ENCODE measurements at regions not wholly inside any gene's neighbourhood (a gene's known extent, or its start where the extent isn't known, plus 50 kb on each side); places are given as distances from the start of the nearest gene placed in this dataset.

DNA sequence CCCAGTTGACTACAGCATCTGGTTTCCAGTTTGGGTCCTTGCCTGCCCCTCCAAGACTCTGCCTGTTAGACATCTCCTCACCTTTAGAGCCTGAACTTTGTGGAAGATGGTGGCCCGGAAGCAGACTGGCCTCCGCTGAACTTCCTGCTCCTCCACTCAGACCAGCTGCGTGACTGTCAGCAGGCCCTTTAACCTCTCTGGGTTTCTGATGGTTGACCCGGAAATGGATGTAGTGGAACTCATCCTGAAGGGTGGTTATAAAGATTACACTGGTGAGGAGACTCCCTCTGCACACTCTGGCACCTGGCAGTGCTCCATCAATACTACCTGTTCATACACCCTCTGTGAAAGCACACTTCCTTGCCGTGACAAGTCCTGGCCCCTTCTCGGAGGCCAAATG, 151.9 kb upstream of the TLE3 start:
- peak; percentile 31 for ATAC-seq
- intact Hi-C loops (cut with DNase I, micrococcal nuclease) = no loop called here
- no peak for DNase-seq

DNA sequence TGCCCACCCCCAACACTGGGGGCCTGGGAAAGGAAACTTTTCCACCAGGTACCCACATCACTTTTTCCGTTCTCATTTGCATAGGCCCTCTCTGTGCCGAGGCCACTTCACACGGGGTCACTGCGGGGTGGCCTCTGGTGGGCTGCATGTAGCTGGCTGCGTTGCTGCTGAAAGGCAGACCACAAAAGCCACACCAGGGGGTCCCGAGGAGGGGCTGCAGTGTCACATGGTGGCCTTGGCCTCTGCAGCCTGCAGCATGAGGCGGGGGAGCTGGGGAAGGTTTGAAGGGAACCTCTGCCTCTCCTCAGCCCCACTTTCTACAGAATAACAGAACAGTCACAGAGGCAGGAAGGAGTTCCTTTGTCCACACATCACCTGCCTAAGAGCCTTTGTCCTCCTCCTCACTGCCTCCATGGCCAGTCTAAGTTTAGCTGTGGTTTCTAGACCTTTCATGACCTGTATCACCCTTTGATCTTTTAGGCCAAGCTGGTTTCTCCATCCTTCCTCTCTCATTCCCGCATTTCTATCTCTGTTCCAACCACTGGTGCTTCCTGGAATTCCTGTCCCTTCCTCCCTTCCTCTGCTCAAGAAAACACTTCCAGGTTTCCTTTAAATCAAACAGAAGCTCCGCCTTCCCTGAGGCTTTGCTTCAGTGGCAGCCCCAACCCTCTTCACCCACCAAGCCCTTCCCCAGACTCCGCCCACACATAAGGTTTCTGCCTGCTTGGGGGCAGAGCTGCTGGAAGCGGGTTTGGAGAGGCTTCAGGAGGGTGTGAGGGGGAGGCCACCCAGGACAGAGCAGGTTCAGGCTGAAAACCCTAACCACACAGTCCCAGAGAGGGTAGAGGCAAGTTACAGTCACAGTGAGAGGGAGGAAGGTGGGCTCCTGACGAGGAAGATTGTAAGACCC, 150.7 kb upstream of the TLE3 start:
- intact Hi-C loops (cut with DNase I, micrococcal nuclease) = no loop called here
- ATAC-seq (no peak), DNase-seq (no peak)

DNA sequence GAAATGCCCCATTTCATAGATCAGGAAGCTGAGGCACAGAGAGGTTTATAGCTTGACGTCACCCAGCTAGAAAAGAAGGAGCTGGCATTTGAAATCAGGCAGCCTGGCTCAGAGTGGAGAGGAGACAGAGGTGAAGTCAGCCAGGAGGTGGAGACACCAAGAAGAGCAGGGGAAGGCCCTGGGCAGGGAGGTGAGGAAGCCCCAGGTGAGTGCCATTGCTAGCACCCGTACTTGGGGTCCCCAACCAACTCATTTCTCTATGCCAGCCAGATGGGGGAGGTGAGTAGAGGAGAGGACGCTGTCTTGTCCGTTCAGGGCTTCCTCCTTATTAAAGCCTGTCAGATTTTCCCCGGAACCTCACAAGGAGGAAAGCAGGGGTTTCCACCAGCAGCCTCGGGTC, 149.6 kb upstream of the TLE3 start:
- DNase-seq (no peak), ATAC-seq (no peak)
- intact Hi-C loops (cut with DNase I, micrococcal nuclease) = no loop called here

DNA sequence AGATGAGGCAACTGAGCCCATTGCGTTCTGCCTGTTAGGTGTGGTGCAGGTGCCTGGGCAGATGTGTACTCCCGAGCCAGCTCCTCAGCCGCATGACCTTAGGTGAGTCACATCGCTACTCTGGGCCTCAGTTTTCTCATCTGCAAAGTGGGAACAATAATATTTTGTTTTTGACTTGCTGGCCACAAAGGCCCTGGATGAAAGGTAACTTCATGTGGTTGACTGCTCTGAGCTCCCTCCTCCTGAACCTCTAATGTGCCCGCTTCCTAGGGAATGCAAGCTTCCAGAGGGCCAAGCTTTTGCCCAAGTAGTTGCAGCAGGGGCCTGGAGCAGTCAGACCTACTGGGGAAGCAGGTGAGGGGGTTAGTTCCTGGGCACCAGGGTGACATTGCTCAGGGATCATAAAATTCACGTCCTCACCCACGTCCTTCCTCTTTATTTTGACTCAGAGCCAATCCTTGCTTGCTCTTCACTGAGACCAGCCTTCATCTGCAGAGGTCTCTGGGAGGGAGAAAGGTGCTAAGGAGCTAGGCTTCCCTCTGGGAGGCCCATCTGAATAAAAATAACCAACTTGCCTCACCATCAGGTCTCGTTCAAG, 149.0 kb upstream of the TLE3 start:
- intact Hi-C loops (cut with DNase I, micrococcal nuclease) = no loop called here

DNA sequence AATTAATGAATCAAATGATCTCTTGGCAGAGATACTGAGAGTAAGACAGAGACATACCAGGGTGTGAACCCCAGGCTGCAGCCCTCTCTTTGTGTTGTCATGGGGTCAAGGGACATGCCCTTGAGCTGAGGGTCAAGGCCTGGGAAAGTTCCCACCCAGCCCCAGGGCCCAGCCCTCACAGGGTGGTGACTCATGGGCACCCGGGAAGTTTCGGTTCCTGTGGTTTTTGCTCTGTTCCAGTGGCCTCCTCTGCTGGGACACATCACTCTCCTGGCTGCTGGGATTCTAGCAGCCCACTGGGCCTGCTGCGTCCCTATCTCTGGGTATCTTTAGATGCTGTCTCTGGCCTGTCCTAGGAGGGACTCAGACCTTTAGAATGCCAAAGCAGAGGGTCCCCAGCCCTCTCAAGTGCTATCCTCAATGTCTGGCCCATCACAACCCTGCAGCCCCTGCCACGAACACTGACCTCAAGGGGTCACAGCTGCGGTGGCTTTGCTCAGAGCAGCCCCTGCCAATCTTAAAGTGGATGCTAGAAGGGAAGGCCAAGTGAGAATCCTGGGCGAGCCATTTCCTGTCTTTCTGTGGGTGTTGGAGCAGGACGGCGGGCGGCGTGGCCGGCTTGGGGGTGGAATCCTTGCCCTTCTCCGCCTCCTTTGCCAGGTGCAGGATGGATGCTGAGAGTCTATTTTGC, 148.4 kb upstream of the TLE3 start:
- DNase-seq (no peak), ATAC-seq (no peak)
- intact Hi-C loops (cut with DNase I, micrococcal nuclease) = no loop called here

More for the DNA sequence above, 149.0 kb upstream of the TLE3 start:
- no peak for ATAC-seq
- DNase-seq = no peak

DNA sequence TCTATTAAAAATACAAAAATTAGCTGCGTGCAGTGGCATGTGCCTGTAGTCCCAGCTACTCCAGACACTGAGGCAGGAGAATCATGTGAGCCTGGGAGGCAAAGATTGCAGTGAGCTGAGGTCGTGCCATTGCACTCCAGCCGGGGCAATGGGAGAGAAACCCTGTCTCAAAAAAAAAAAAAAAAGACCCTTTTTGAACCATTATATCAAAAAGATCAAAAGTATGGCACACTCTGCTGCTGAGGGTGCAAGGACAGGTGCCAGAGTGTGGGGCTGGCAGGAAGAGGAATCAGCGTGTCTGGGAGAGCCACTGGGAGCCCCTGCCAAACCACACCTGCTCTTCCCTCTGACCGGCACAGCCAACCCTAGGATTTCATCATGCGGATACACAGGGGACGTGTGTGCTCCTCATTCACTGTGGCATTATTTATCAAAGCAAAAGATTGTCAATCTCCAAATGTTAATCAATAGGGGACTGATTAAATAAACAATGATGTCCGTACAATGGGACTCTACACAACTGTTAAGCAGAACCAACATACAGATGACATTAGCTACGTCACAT, 147.3 kb upstream of the TLE3 start:
- intact Hi-C loops (cut with DNase I, micrococcal nuclease) = no loop called here
- DNase-seq (no peak), ATAC-seq (no peak)

DNA sequence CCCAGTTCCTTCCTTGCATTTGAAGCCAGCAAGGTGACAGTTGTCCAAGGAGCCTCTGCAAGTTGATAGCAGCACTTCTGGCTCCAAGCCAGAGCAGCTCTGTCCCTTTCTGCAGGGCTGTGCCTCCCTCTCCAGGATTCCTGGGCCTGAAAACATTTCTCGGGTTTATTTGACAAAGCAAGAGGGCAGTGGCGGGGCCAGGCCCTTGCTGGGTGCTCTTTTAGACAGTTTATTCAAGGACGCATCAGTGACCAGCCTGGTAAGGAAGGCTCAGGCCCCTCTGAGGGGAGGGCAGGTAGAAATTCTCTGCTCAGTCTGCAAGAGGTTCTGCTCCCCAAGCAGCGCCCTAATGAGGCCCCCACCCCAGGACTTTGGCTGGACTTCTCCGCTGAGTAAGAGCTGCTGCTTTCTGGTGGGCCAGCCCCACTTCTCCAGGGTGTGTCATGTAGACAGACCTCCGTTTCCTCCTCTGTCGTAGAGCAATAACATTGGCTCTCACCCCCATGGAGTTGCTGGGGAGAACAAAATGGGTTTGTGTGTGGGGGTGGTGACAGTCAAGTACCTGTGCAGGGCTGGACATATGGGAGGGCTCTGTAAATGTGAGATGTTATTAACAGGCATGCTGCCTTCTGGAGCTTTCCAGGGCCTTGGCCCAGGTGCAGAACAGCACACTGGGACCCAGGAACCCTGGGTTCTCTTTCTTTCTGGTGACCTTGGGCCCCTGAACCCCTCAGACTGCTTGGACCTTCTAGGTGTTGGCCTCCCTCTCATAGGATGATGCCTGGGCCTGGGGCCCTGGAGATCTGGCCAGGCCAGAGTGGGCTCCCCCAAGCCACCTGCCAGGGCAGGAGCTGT, 146.2 kb upstream of the TLE3 start:
- intact Hi-C loops (cut with DNase I, micrococcal nuclease) = no loop called here
- DNase-seq (no peak), ATAC-seq (no peak)

DNA sequence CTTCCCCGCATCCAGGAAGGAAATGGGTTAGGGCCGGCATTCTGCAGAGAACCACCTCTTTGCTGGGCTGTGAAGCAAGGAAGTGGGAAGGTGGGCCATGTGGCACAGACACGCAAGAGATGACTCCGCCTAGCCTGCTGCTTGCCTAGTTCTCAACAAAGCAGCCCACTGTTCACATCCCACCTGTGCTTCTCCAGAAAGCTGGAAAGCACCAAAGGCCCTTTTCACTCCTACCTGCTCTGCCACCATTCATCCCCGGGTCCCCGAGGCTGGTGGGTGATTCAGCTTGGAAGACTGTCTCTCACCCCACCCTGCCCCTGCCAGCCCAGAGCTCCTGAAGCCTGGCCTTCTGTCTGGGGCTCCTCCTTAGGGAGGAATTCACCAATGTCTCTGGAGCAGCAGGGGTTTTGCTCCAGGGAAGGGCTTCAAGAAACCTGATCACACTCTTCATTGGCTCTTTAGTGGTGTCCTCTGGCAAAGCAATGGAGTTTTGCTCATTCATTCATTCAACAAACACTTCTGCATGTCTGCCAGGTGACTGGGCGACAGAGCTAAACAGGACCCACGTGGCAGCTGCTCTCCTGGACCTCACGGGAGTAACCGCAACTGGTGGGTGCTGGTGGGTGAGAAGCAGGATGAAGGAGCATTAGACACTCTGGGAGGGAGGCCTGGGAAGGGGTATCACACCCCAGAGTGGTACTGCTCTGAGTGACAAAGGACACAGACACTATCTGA, 145.4 kb upstream of the TLE3 start:
- no peak for ATAC-seq
- intact Hi-C loops (cut with DNase I, micrococcal nuclease) = no loop called here
- no peak for DNase-seq

DNA sequence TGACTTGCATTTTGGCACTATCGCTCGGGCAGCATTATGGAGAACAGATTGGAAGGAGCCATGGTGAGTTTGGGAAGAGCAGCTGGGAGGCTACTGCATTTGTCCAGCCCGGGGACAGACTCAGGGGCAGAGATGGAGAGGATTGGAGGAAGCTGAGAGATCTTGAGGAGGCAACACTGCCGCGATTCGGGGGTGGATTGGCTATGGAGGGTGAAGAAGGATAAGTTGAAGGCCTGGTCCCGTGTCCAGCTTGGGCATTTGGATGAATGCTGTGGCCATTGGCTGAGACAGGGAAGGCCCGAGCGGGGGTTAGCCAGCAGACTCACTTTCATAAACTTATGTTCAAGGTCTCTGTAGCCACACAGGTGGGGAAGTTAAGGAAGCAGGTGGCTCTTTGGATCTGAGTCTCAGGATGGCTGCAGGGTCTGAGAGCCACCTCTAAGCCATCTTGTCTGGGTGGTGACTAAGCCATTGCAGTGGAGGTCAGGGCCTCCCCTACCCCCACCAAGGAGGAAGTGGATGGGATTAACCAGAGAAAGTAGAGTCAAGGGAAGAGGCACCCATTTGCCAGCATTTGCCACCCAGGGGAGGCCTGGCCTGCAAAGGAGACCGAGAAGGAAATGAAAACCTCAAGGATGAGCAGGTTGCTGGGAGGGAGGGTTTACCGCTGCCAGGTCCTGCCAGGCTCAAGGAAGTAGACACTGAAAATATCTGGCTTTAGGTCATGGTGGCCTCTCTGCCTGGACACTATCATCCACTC, 144.0 kb upstream of the TLE3 start:
- DNase-seq (no peak), ATAC-seq (no peak)
- intact Hi-C loops (cut with DNase I, micrococcal nuclease) = no loop called here

DNA sequence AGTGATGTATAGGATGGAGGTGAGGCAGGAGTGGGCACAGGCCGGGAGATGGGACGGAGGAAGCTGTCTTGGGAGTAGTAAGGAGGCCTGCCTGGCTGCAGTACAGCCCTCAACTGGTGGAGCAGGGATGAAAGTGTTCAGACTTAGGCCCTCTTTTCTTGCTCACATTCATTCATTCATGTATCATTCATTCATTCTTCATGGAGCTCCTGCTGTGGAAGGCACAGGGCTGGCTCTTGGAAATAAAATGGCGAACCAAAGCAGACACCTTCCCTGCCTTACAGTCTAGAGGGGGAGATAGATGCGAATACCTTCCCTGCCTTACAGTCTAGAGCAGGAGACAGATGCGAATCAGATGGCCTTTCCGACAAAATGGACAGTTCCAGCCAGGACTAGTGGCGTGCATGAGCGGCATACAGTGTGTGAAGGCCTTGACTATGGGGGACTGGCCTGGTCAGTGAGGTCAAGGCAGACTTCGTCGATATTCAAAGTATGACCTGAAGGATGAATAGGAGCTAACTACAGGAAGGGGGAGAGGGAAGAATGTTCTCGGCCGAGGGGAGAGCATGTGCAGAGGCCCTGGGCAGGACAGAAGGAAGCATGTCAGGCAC, 143.2 kb upstream of the TLE3 start:
- ATAC-seq = no peak
- no peak for DNase-seq
- intact Hi-C loops (cut with DNase I, micrococcal nuclease) = no loop called here

DNA sequence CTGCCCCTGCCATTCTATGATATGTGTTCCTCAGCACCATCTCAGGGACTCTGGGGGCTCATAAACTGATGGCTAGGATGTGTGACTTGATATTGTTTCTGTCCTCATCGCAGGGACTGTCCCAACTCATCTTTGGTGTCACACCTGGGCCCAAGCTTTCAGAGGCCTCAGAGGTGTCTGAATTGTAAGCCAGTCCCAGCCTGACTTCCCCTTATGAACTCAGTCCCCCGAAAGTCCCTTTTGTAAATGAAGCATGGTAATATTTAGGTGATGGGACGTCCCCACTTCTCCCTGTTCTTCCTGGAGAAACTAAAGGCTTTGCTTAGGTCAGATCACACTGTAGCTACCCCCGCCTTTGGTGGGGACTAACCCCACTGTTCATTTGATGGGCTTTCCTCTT, 142.4 kb upstream of the TLE3 start:
- intact Hi-C loops (cut with DNase I, micrococcal nuclease) = no loop called here
- DNase-seq (no peak), ATAC-seq (no peak)

DNA sequence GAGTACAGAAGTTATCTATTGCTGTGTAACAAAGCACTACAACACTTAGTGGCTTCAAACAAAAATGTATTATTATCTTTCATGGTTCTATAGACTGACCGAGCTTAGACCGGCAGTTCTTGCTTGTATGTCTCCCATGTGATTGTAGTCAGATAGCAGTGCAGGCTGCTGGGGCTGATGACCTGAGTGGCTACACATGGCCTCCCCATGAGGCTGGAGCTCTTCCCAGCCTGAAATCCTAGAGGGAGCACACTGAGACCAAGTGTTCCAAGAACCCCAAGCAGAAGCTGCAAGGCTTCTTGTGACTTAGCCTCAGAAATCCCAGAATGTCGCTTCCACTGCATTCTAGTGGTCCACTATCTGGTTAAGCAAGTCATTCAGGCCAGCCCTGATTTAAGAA, 141.2 kb upstream of the TLE3 start:
- no peak for DNase-seq

DNA sequence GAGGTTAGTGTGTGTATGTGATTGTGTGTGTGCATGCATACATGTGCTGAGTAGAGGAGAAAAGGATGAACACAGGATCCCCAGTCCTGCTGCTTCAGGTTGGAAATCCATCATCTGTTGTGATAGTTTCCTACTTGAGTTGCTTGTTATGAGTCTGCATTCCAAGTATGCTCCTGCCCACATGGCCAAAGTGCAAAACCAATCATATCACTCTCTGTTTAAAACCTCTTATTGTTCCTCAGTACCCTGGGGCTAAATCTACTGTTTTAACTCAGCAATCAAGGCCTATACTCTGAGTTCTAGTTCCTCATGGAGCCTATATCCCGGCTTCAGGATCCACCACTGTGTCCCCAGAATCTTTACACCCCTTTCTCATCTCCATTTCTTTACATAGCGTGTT, 139.9 kb upstream of the TLE3 start:
- no peak for ATAC-seq
- no peak for DNase-seq
- intact Hi-C loops (cut with DNase I, micrococcal nuclease) = no loop called here

More for the DNA sequence above, 141.2 kb upstream of the TLE3 start:
- intact Hi-C loops (cut with DNase I, micrococcal nuclease) = no loop called here
- no peak for ATAC-seq

DNA sequence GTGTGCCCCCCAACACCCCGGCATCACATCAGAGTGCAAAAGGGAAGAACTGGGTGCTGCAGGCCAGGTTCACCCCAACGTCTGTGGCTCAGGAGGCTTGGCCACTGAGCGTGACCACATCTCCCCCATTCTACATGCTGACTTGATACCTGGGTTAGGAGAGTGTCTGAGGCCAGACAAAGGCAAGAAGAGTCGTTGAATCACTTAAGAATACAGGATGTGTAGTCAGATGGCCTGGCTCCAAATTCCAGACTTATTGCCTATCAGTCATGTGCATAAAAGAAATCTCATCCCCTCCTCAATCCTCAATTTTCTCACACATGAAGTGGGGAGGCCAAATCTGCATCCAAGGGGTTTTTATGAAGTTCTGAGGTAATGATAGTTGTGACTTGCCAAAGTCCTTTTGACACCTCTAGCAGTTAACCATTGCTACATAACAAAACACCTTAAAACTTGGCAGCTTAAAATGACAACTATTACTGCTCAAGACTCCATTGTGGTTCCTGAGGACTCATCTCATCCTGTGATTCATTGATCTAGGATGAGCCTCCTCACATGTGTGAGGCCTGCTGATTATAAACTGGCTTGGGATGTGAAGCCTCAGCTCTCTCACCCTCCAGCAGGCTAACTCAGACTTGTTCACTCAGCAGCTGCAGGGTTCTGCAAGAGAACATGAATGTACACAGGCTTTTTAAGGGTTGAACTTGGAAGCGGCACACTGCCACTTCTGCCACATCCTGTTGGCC, 138.8 kb upstream of the TLE3 start:
- ATAC-seq (no peak), DNase-seq (no peak)
- intact Hi-C loops (cut with DNase I, micrococcal nuclease) = no loop called here

DNA sequence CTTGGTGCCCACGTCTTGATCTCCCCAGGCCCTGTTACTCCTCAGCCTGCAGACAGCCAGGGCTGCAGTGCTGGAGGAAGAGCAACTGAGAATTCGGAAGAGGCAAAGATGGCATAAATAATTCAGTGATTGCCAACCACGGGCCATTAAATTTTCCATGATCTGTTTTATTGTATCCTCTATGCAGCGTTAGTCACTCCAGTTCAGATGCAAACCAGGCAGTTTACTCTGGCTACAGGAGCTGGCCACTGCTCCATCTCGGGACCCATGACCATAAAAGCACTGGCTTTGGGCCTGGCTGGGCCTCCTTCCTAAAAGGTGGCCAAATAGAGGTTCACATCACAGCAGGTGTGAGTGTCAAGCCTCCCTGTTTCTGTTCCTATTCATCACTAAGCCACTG, 137.6 kb upstream of the TLE3 start:
- intact Hi-C loops (cut with DNase I, micrococcal nuclease) = no loop called here
- no peak for ATAC-seq
- peak in 1 of 2 donors; percentile 42 for DNase-seq

DNA sequence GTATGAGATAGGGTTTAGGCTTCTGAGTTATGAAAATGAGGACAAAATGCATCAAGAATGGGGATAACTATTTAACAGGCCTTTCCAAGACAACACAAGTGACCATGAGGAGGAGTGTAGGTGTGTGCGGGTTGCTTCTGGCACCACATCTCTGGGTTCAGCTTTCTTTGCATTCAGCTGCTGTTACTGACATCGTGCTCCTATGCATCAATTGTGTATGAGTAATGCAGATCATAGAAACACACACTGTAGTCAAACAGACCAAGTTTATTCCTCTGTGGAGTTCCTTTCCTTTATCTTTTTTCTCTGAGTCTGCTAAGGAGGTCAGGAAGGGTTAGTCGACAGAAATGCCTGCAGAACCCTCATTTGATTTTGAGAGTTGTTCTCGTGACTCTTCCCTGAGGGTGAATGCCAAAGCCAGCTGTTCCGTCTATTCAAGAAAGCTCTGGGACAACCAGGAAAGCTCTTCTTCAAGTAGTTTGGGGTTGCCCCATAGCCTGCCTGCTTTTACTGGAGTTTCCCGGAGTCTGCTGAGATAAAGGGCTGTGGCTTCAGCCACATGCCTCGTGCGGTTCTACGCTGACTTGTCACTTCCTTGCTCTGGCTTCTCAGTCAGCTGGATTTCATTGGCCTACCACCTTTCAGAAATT, 136.7 kb upstream of the TLE3 start:
- ATAC-seq (no peak), DNase-seq (no peak)
- intact Hi-C loops (cut with DNase I, micrococcal nuclease) = no loop called here

All from left colon (tissue), 2 donors.